ENCODE measurements at regions not wholly inside any gene's neighbourhood (a gene's known extent, or its start where the extent isn't known, plus 50 kb on each side); places are given as distances from the start of the nearest gene placed in this dataset.
"Not testable (repeated sequence)": the region's sequence is repeated elsewhere in the genome, so short reads cannot be mapped to it uniquely, and the experiment has no call there.

DNA sequence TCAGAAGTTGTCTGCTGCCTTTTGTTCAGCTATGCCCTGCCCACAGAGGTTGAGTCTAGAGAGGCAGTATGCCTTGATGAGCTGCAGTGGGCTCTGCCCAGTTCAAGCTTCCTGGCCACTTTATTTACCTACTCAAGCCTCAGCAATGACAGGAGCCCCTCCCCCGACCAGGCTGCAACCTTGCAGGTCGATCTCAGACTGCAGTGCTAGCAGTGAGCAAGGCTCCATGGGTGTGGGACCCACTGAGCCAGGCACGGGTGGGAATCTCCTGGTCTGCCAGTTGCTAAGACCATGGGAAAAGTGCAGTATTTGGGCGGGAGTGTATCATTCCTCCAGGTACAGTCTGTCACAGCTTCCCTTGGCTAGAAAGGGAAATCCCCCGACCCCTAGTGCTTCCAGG lies 1554.8 kb downstream of the PCDH9 start:
- not testable (repeated sequence) for TF ChIP-seq CTCF, POLR2A, EP300 (IDR thresholded peaks at IDR 0.05)

All from ovary (tissue), 3 donors.